H1 (cell line): ENCODE measurements at regions not wholly inside any gene's neighbourhood (a gene's known extent, or its start where the extent isn't known, plus 50 kb on each side); places are given as distances from the start of the nearest gene placed in this dataset.

Experiments
- CTCF ChIA-PET: fragments of 300-600 bp; sonication (Branson Sonifier 250); formaldehyde crosslinking; loops from one replicate; lab custom pipeline; 2021; ENCODE audit not compliant: partially characterized antibody; lab: Charles Lee
- POLR2A ChIA-PET: fragments of 300-600 bp; sonication (Branson Sonifier 250); formaldehyde crosslinking; loops from one replicate; lab custom pipeline; 2021; ENCODE audit warnings: inconsistent platforms; ENCODE audit not compliant: partially characterized antibody; lab: Charles Lee
- DNase-seq, 2 experiments: peaks; one replicate each; pipeline versions ENCODE4 v3.0.0 to v3.0.0-alpha.2; 2010 to 2022; ENCODE audit warnings: low spot score in 2 of 2, low read depth in 1 of 2, mixed read lengths in 1 of 2
- FAIRE-seq: peaks from 2 replicates; lab custom pipeline; 2011; peaks lifted over from hg19 to GRCh38; lab: Jason Lieb, UNC
- H2AFZ ChIP-seq: 2 replicates; pipeline ENCODE4 v1.8.1; 2012; ENCODE audit warnings: low read length, inconsistent platforms
- H2AK5ac ChIP-seq: 2 replicates; pipeline ENCODE4 v1.6.1; 2013; ENCODE audit warnings: low read depth, low read length
- H2BK120ac ChIP-seq: replicated peaks from 2 replicates; pipeline ENCODE3; 2013; ENCODE audit warnings: low read depth, low read length, inconsistent platforms
- H2BK12ac ChIP-seq: 2 replicates; pipeline ENCODE4 v1.6.1; 2013; ENCODE audit warnings: low read depth, low read length
- H2BK15ac ChIP-seq: 2 replicates; pipeline ENCODE4 v1.6.1; 2013; ENCODE audit warnings: low read length
- H2BK20ac ChIP-seq: 2 replicates; pipeline ENCODE4 v1.6.1; 2013; ENCODE audit warnings: low read length
- H2BK5ac ChIP-seq: 2 replicates; pipeline ENCODE4 v1.6.1; 2013; ENCODE audit warnings: low read depth, low read length
- H3K14ac ChIP-seq: 2 replicates; pipeline ENCODE4 v1.6.1; 2013; ENCODE audit warnings: inconsistent platforms; ENCODE audit not compliant: insufficient read length
- H3K18ac ChIP-seq: 2 replicates; pipeline ENCODE4 v1.6.1; 2013; ENCODE audit warnings: low read length; ENCODE audit errors: extremely low read depth
- H3K23ac ChIP-seq: 2 replicates; pipeline ENCODE4 v1.6.1; 2013; ENCODE audit warnings: inconsistent platforms; ENCODE audit not compliant: insufficient read length
- H3K23me2 ChIP-seq: 2 replicates; pipeline ENCODE4 v1.6.1; 2013; ENCODE audit warnings: low read depth, low read length
- H3K27ac ChIP-seq: 2 replicates; pipeline ENCODE4 v1.6.1; 2011; ENCODE audit warnings: low read depth, low read length, inconsistent platforms
- H3K27me3 ChIP-seq, 4 experiments: replicated peaks in 1 of 4; 1 replicate in 1 of 4; 2 replicates in 3 of 4; pipeline versions ENCODE4 v1.6.1 to v1.8.1; 2011 to 2013; ENCODE audit warnings: low read length in 3 of 4, mild to moderate bottlenecking in 3 of 4, inconsistent platforms in 2 of 4, mixed read lengths in 2 of 4, moderate library complexity in 1 of 4; ENCODE audit not compliant: control insufficient read depth in 3 of 4, insufficient read depth in 3 of 4; ENCODE audit errors: extremely low read depth in 1 of 4
- H3K36me3 ChIP-seq, 4 experiments: 2 replicates each; pipeline versions ENCODE4 v1.6.1 to v1.8.1; 2011 to 2013; ENCODE audit warnings: mild to moderate bottlenecking in 4 of 4, low read length in 3 of 4, moderate library complexity in 2 of 4, control low read depth in 1 of 4, inconsistent platforms in 1 of 4; ENCODE audit not compliant: insufficient read depth in 4 of 4, control insufficient read depth in 2 of 4
- H3K4ac ChIP-seq: replicated peaks from 2 replicates; pipeline ENCODE3; 2013; ENCODE audit warnings: low read length, low read depth, mixed read lengths, inconsistent platforms; ENCODE audit not compliant: insufficient read length
- H3K4me1 ChIP-seq, 4 experiments: replicated peaks in 1 of 4; 1 replicate in 1 of 4; 2 replicates in 3 of 4; pipeline versions ENCODE4 v1.6.1 to v1.8.1; 2011 to 2013; ENCODE audit warnings: low read length in 3 of 4, inconsistent platforms in 2 of 4, mixed read lengths in 1 of 4; ENCODE audit not compliant: insufficient read depth in 4 of 4, control insufficient read depth in 3 of 4
- H3K4me2 ChIP-seq, 2 experiments: 2 replicates each; pipeline versions ENCODE4 v1.6.1 to v1.8.1; 2011 to 2013; ENCODE audit warnings: low read depth in 2 of 2, low read length in 2 of 2, control low read depth in 1 of 2, inconsistent platforms in 1 of 2, mild to moderate bottlenecking in 1 of 2; ENCODE audit not compliant: insufficient read depth in 1 of 2
- H3K4me3 ChIP-seq, 4 experiments: fragments of 200-600, 300-600 bp in 1 of 4; sonication (generic), shearing (Covaris generic), sonication (Bioruptor Twin) in 1 of 4; 2 replicates each; pipeline versions ENCODE4 v1.5.1 to v1.8.1; 2011 to 2016; ENCODE audit warnings: low read length in 4 of 4, low read depth in 3 of 4, control low read depth in 2 of 4, inconsistent platforms in 2 of 4, mild to moderate bottlenecking in 2 of 4, mixed read lengths in 1 of 4, moderate library complexity in 1 of 4; ENCODE audit not compliant: insufficient read depth in 2 of 4; ENCODE audit errors: extremely low read depth in 1 of 4
- H3K56ac ChIP-seq: replicated peaks from 2 replicates; pipeline ENCODE3; 2013; ENCODE audit warnings: low read depth, mild to moderate bottlenecking, mixed read lengths, low read length, inconsistent platforms; ENCODE audit not compliant: insufficient read length
- H3K79me1 ChIP-seq: 2 replicates; pipeline ENCODE4 v1.6.1; 2013; ENCODE audit warnings: low read depth, low read length, control low read depth
- H3K79me2 ChIP-seq, 2 experiments: 2 replicates each; pipeline versions ENCODE4 v1.6.1 to v1.8.1; 2012 to 2013; ENCODE audit warnings: low read length in 2 of 2, mild to moderate bottlenecking in 2 of 2, inconsistent platforms in 1 of 2; ENCODE audit not compliant: insufficient read depth in 2 of 2, control insufficient read depth in 1 of 2
- H3K9ac ChIP-seq, 4 experiments: replicated peaks in 1 of 4; 1 replicate in 1 of 4; 2 replicates in 3 of 4; pipeline versions ENCODE4 v1.6.1 to v1.8.1; 2011 to 2013; ENCODE audit warnings: low read depth in 3 of 4, low read length in 3 of 4, control low read depth in 2 of 4, mild to moderate bottlenecking in 2 of 4, moderate library complexity in 2 of 4, inconsistent platforms in 1 of 4; ENCODE audit errors: extremely low read depth in 1 of 4
- H3K9me3 ChIP-seq, 2 experiments: 2 replicates each; pipeline versions ENCODE4 v1.6.1 to v1.8.1; 2012 to 2013; ENCODE audit warnings: mild to moderate bottlenecking in 2 of 2, moderate library complexity in 2 of 2, control low read depth in 1 of 2, inconsistent platforms in 1 of 2, low read depth in 1 of 2, low read length in 1 of 2, mixed read lengths in 1 of 2; ENCODE audit not compliant: insufficient read depth in 2 of 2
- H4K20me1 ChIP-seq, 2 experiments: replicated peaks in 1 of 2; 2 replicates each; pipeline versions ENCODE3 to v1.8.1; 2011 to 2013; ENCODE audit warnings: inconsistent platforms in 2 of 2, low read length in 2 of 2, mild to moderate bottlenecking in 1 of 2; ENCODE audit not compliant: insufficient read depth in 2 of 2, control insufficient read depth in 1 of 2
- H4K5ac ChIP-seq: 2 replicates; pipeline ENCODE4 v1.6.1; 2013; ENCODE audit warnings: low read length, low read depth, mixed read lengths, inconsistent platforms; ENCODE audit not compliant: insufficient read length
- H4K8ac ChIP-seq: 2 replicates; pipeline ENCODE4 v1.8.0; 2013; ENCODE audit warnings: mild to moderate bottlenecking, moderate library complexity, low read length, inconsistent platforms; ENCODE audit not compliant: insufficient read depth; ENCODE audit errors: extremely low read depth
- H4K91ac ChIP-seq: replicated peaks from 2 replicates; pipeline ENCODE3; 2013; ENCODE audit warnings: low read length, mixed read lengths, inconsistent platforms; ENCODE audit not compliant: insufficient read length
- RFX5 ChIP-seq: IDR thresholded peaks from 2 replicates; pipeline ENCODE4 v1.6.1; 2011; ENCODE audit warnings: low read depth, low read length, improper control_type of control experiment, borderline replicate concordance
- SP1 ChIP-seq: IDR thresholded peaks from 2 replicates; pipeline ENCODE4 v1.6.1; 2011; ENCODE audit warnings: low read depth, low read length
- SP4 ChIP-seq: IDR thresholded peaks from 2 replicates; pipeline ENCODE4 v1.6.1; 2012; ENCODE audit warnings: low read length, inconsistent platforms
- WGBS, 2 experiments: shearing (Covaris generic) in 1 of 2; methylation state at CpG; one replicate each; pipeline versions ENCODE4 v1.1.6 to v1.1.7; 2013 to 2015; ENCODE audit warnings: low lambda C conversion rate in 2 of 2, mixed read lengths in 2 of 2, inconsistent platforms in 1 of 2, low coverage in 1 of 2, missing lambda C conversion rate in 1 of 2; ENCODE audit not compliant: insufficient replicate concordance in 2 of 2, insufficient coverage in 1 of 2, insufficient read length in 1 of 2; ENCODE audit errors: extremely low coverage in 1 of 2, missing lambda C conversion rate in 1 of 2; 5-methylcytosine and 5-hydroxymethylcytosine counted together

GRCh38 chr9:16325966-16326365, 544.5 kb downstream of the BNC2 start:
- no peak overlapping the region for H3K4me2 ChIP-seq
- no peak overlapping the region for H4K91ac ChIP-seq
- no peak overlapping the region for H2BK20ac ChIP-seq
- H3K36me3 ChIP-seq: no peaks in the 10 kb centered on the region
- H4K5ac ChIP-seq: no peak overlapping the region
- H3K79me1 ChIP-seq: no peaks in the 10 kb centered on the region
- H3K27ac ChIP-seq: no peak overlapping the region
- no peak overlapping the region for H2BK15ac ChIP-seq
- H2BK12ac ChIP-seq: no peak overlapping the region
- WGBS, 2 experiments: 96% methylated on average over 6 of the region's 6 CpGs; no CpG with 5 or more reads in 1 of the 2 experiments
- H2BK120ac ChIP-seq: no peak overlapping the region
- H3K79me2 ChIP-seq: no peaks in the 10 kb centered on the region
- no peak overlapping the region for H3K4me3 ChIP-seq
- POLR2A ChIA-PET: no interaction called here
- H3K18ac ChIP-seq: no peak overlapping the region
- H2AFZ ChIP-seq: no peak overlapping the region
- no peak overlapping the region for H4K8ac ChIP-seq
- no peaks in the 10 kb centered on the region for H3K9me3 ChIP-seq
- CTCF ChIA-PET: interaction anchor here (1.0 to 2.4 kb wide), 2 partner anchors 10 to 58 kb away, joined by 3 to 7 read pairs; no protein-coding TSS in a partner anchor
- no peak overlapping the region for H2BK5ac ChIP-seq
- no peaks in the 10 kb centered on the region for H3K23me2 ChIP-seq
- no peak overlapping the region for H3K9ac ChIP-seq
- H3K14ac ChIP-seq: no peak overlapping the region
- DNase-seq: no peak
- H3K23ac ChIP-seq: no peak overlapping the region
- no peaks in the 10 kb centered on the region for H3K27me3 ChIP-seq
- no peak overlapping the region for H3K4ac ChIP-seq
- FAIRE-seq: no peak
- no peaks in the 10 kb centered on the region for H4K20me1 ChIP-seq
- no peak overlapping the region for H3K56ac ChIP-seq
- no peak overlapping the region for H2AK5ac ChIP-seq
- H3K4me1 ChIP-seq: peaks cover 0 to 5% (median 0%) of the 10 kb centered on the region in 4 experiments; a peak in 1 of 7 replicates
- TF ChIP-seq SP1: no peak
- TF ChIP-seq SP4: no peak
- TF ChIP-seq RFX5: no peak
